GM08714 (cell line): ENCODE measurements at regions not wholly inside any gene's neighbourhood (a gene's known extent, or its start where the extent isn't known, plus 50 kb on each side); places are given as distances from the start of the nearest gene placed in this dataset.
"Not testable (repeated sequence)": the region's sequence is repeated elsewhere in the genome, so short reads cannot be mapped to it uniquely, and the experiment has no call there.

Source experiments
- H3K4me3 ChIP-seq: fragments of 200-500 bp; sonication (Bioruptor generic); 2 replicates; pipeline ENCODE4 v1.5.1; 2014; ENCODE audit warnings: mild to moderate bottlenecking, low read length, inconsistent platforms
- ZNF274 ChIP-seq: IDR thresholded peaks from 2 replicates; pipeline ENCODE4 v1.6.1; 2012; ENCODE audit warnings: mild to moderate bottlenecking, low read depth, low read length

DNA sequence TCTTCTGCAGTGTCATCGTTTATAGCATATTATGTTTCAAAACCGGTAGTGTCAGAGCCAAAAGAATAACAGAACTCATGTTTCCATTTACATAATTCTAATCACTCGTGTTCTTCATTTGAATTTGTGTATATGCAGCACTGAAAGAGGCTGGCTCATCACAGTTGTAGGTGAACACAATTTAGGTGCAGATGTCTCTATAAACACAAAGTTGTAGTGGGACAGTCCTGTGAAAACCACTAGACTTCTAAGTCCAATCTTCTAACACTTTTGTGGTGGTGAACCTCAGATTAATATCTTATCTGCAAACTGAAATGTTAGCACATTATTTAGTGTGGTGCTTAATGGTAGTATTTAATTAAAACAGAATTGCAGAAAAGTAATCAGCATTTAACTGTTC, 872.4 kb downstream of the C4orf33 start:
- H3K4me3 ChIP-seq = no peak overlapping the region
- no peak for TF ChIP-seq ZNF274

DNA sequence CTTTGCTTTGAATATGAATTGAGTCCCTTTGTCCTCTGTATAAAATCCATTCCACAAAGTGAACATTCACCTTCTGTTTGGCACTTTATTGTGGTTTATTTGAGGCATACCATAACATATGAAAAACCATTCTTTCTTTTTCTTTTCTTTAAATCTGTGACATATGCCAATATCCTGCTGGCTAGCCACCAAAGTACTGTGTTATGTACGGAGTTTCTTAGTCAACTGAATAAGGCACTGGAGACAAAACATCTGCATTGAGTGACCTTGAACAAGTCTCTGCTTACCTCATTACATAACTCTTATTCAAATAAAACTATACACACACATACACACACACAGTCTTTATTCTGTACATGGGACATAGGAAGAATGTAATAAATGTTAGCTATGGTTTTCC, 872.8 kb downstream of the C4orf33 start:
- no peak for TF ChIP-seq ZNF274
- no peak overlapping the region for H3K4me3 ChIP-seq

DNA sequence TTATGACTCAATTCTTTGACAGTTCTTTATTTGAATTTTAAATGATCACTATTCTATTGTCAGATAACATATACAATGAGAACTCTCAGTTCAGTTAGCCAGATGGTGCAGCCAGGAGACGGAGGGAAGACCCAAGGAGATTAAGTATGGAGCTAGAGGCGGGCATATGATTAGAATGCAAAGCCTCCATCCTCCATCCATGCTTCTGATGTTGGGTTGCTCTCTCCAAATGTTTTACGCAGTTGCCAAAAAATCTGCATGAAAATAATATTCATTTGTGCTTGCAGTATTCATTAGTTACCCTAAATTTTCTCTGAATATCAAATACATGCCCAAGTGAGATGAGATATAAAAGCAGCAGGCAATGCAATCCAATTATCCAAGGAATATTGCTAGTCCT, 874.8 kb downstream of the C4orf33 start:
- no peak overlapping the region for H3K4me3 ChIP-seq
- TF ChIP-seq ZNF274 = no peak

DNA sequence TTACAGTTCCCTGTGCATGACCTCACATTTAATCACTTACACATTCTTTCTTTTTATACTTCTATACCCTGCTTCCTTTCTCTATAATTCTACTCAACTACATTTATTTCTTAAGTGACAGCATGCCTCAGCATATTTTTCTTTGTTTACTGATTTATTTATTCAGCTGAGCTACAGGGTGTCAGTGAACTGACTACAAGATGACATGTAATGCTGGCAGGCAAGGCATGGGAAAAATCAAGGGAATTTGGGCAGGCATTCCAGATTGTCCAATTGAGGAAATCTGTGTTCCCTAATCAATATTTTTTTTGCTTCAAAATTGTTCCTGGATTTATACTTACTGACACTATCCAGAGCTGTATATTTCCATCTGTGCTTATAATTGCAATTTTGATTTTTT, 875.5 kb downstream of the C4orf33 start:
- H3K4me3 ChIP-seq = no peak overlapping the region
- no peak for TF ChIP-seq ZNF274

DNA sequence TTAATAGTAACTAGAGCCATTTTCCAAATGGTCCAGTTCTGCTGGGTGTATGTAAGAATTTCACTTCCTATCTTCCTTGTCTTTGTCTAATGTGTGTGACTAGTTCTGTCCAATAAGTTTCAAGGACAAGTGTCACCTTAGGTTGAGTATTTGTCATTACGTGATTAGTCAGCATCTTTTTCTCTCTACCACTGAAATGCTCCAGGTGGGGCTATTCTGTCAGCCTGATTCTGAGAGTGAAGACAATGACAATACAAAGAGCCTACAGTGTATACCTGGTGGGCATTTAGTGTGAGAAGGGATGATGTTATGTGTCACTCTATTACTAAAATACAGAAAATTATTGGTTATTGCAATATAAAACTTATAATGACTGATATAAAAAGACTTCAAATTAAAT, 876.3 kb downstream of the C4orf33 start:
- no peak for TF ChIP-seq ZNF274
- no peak overlapping the region for H3K4me3 ChIP-seq

DNA sequence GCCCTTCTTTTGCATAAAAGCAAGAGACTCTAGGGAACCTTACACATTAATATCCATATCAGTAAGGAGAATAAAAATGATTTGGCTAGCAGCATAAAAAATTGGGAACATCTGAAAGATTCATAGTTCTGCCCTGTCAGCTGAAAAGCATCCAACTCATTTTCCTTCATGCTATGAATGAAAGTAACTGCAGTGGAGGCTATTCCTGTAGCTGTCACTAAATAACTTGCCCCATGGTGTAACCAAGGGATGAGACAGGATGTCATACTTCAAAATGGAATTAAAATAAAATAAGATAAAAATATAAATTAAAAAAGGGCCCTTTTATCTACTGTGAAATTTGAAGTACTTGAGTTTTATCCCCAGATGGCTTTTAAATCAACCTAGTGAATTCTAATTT, 878.8 kb downstream of the C4orf33 start:
- no peak overlapping the region for H3K4me3 ChIP-seq
- TF ChIP-seq ZNF274 = no peak

DNA sequence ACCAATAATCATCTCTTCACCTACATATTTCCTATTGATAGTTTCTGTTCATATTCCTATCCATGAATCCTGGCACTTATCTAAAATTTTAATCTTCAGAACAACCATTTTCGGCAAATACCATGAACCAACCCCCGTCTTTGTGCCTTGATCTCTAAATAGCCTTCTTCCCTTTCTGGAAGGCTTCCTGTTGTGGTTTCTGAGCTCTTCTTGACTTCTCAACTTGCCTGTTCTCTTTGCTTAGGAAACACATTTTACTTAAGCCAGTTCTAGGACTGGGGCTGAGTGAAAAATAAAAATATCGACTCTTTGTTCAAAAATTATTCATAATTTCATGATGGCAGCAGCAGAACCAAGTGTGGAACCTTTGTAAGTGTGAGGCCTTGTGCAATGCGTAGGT, 882.4 kb downstream of the C4orf33 start:
- no peak for TF ChIP-seq ZNF274
- no peak overlapping the region for H3K4me3 ChIP-seq

DNA sequence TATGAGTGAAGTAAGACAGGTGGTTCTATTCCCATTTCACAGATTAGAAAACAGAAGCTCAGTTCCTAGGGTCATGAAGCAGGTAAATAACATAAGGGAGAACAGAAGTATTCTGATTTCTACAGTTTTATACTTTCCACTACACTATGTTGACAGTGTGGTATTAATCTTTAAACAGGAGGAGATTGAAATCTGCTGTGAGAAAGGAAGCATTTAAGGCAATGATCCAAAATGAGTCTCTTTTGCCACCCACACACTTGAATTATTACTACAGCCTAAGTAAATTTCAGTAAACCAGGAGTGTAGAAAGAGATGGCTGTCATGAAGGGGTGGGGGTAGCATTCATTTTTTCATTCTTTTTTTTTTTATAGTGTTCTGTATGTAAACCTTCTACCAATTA, 893.0 kb downstream of the C4orf33 start:
- no peak overlapping the region for H3K4me3 ChIP-seq
- no peak for TF ChIP-seq ZNF274

DNA sequence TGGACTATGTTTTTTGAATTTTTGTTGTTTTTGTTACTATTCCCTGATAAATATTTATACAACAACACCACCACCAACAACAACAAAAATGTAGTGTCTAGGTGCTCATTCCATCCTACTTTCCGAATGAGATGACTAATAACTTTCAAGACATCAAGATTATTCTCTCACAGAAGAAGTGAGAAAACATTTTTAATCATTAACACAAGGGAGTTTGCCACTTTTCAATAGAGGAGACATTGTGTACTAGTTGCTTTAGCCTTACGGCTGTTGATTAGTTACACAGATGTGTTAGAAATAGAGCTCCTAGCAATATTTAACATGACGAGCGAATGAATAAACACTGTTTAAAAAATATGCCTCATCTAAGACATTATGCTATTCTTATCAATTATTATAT, 898.8 kb downstream of the C4orf33 start:
- TF ChIP-seq ZNF274 = no peak
- no peak overlapping the region for H3K4me3 ChIP-seq

DNA sequence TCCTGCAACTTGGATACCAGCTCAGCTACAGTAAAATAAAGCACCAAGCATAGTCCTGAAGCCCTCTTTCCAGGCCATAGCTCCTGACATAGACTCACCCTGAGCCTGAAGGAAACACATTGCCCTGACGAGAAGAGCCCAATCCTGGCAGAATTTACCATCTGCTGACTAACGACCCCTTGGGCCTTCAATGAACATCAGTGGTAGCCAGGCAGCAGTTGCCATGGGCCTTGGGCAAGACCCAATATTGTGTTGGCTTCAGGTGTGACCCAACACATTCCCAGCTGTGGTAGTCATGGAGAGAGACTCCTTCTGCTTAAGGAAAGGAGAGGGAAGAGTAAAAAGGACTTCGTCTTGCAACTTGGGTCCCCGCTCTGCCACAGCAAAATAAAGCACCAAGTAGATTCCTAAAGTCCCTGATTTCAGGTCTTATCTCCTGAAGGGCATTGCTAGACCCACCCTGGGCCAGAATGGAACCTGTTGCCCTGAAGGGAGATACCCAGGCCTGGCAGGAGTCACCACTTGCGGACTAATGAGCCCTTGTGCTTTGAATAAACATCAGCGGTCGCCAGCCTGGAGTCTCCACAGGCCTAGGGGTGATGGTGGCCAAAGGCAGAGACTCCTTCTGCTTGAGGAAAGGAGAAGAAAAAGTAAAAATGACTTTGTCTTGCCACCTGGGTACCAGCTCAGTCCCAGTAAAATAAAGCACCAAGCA, 902.6 kb downstream of the C4orf33 start:
- no peak overlapping the region for H3K4me3 ChIP-seq
- no peak for TF ChIP-seq ZNF274

DNA sequence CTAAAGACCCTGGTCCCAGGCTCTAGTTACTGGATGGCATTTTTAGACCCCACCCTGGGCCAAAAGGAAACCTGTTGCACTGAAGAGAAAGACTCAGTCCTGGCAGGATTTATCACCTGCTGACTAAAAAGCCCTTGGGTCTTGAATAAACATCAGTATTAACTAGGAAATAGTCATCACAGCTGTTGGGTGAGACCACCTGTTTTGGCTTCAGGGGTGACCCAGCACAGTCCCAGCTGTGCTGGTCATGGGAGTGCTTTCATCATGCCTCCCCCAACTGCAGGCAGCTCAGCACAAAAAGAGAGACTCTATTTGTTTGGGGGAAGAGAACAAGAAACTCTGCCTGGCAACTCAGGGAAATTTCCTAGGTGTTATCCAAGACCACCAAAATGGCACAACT, 903.2 kb downstream of the C4orf33 start:
- H3K4me3 ChIP-seq = no peak overlapping the region
- TF ChIP-seq ZNF274 = no peak

DNA sequence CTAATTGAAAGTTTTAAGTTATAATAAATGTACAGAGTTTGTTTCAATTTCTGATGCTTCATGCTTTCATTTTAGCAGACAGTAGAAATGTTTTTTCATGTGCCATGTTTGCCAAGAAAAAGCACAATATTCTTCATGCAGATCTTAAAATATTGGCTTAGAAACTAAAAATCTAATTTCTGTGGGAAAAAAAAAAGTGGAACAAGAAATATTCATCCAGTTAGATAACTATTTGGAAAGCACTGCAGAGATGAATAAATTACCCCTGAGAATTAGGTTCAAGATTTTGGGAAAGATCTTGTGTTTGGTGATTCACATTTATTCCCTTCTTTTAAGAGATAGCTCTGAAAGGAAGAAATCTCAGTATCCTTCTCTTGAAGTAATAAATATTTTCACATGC, 912.5 kb downstream of the C4orf33 start:
- no peak overlapping the region for H3K4me3 ChIP-seq

DNA sequence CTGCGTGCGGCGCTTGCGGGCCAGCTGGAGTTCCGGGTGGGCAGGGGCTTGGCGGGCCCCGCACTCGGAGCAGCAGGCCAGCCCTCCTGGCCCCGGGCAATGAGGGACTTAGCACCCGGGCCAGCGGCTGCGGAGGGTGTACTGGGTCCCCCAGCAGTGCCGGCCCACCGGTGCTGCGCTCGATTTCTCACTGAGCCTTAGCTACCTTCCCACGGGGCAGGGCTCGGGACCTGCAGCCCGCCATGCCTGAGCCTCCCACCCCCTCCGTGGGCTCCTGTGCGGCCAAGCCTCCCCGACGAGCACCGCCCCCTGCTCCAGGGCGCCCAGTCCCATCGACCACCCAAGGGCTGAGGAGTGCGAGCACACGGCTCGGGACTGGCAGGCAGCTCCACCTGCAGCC, 916.9 kb downstream of the C4orf33 start:
- not testable (repeated sequence) for H3K4me3 ChIP-seq

More for the DNA sequence above, 912.5 kb downstream of the C4orf33 start:
- TF ChIP-seq ZNF274 = no peak

DNA sequence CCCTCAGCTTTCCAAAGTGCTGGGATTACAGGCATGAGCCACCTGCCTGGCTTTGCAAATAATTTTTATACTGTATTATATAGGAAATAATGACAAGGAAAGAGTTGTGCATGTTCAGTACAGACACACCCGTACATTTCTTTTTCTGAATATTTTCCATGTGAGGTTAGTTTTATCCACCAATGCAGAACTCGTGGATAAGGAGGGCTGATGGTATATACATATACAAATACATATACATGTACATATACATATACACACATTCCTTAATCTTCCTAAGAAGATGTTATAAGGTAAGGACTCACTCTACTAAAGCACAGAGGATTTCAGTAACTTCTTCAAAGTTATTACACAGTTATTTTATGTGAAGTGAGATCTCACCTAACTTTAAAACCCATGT, 925.8 kb downstream of the C4orf33 start:
- TF ChIP-seq ZNF274 = no peak
- no peak overlapping the region for H3K4me3 ChIP-seq

DNA sequence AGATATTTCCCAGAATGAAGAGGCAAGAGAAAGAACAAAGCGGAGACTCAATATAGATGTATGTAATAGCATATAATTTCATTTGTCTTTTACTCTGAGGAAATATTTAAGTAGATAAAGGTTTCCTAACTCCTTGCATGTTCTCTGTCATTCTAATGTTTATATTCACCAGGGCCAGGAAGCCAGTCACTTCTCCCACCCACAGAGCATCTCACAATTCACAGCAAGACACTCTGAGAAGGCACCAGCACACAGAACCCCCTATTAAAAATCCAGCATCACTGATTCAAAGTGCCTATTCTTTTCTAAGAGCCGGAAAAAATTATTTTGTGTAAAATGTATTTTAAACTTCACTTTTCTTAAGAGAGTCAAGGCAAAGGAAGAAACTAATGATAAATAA, 927.1 kb downstream of the C4orf33 start:
- TF ChIP-seq ZNF274 = no peak

DNA sequence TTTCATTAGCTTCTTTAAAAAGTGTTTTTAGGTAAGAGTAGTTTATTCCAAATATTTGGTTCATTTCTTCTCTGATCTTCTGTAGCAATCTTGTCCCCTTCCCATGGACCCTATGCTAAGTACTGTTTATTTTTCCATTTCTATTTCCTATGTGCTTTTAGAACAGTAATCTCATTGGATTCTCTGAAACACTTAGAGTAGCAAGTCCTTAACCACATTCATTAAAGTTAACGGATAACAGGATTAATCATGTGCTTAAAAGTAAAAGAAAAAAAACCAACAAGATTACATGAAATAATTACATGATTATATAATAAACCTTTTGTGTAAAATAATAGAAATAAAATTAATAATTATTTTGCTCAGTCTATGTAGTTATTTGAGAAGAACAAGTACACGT, 929.7 kb downstream of the C4orf33 start:
- no peak for TF ChIP-seq ZNF274

More for the DNA sequence above, 927.1 kb downstream of the C4orf33 start:
- no peak overlapping the region for H3K4me3 ChIP-seq

More for the DNA sequence above, 929.7 kb downstream of the C4orf33 start:
- no peak overlapping the region for H3K4me3 ChIP-seq
